Stimulated activated CD4-positive, alpha-beta T cell treated with anti-CD3 and anti-CD28 coated beads, TNF-alpha, amount 100 ng/mL, for 48 hours (primary cell): ENCODE measurements at regions not wholly inside any gene's neighbourhood (a gene's known extent, or its start where the extent isn't known, plus 50 kb on each side); places are given as distances from the start of the nearest gene placed in this dataset.
"Not testable (repeated sequence)": the region's sequence is repeated elsewhere in the genome, so short reads cannot be mapped to it uniquely, and the experiment has no call there.

Experiments
- DNase-seq, 3 donors: peaks; one replicate each; pipeline ENCODE4 v3.0.0-alpha.2; 2020; ENCODE audit warnings: low read depth in 3 of 3

- DNase-seq = not testable (repeated sequence)
Measured at GRCh38 chr5:100379254-100379858, 155.8 kb upstream of the FAM174A start.

GRCh38 chr5:100364757-100365478 lies 170.3 kb upstream of the FAM174A start:
- not testable (repeated sequence) for DNase-seq

- not testable (repeated sequence) for DNase-seq
Measured at GRCh38 chr5:100364343-100364742, 170.8 kb upstream of the FAM174A start.

GRCh38 chr5:100359998-100360397 lies 175.2 kb upstream of the FAM174A start:
- DNase-seq = not testable (repeated sequence)

- DNase-seq = not testable (repeated sequence)
Measured at GRCh38 chr5:100346269-100346668, 188.9 kb upstream of the FAM174A start.

GRCh38 chr5:100341485-100341884 lies 193.7 kb upstream of the FAM174A start:
- not testable (repeated sequence) for DNase-seq

- no peak for DNase-seq
Measured at GRCh38 chr5:100322483-100322882, 212.7 kb upstream of the FAM174A start.

- DNase-seq = no peak
Measured at GRCh38 chr5:100319885-100320284, 215.3 kb upstream of the FAM174A start.

- DNase-seq = no peak
Measured at GRCh38 chr5:100313657-100314056, 221.5 kb upstream of the FAM174A start.

GRCh38 chr5:100311806-100312205 lies 223.4 kb upstream of the FAM174A start:
- no peak for DNase-seq

GRCh38 chr5:100306000-100306399 lies 229.2 kb upstream of the FAM174A start:
- no peak for DNase-seq

GRCh38 chr5:100303216-100303615 lies 232.0 kb upstream of the FAM174A start:
- DNase-seq = no peak

- DNase-seq = no peak
Measured at GRCh38 chr5:100299261-100299660, 235.9 kb upstream of the FAM174A start.

GRCh38 chr5:100276071-100276470 lies 259.1 kb upstream of the FAM174A start:
- no peak for DNase-seq

- no peak for DNase-seq
Measured at GRCh38 chr5:100275631-100276030, 259.5 kb upstream of the FAM174A start.

- DNase-seq = no peak
Measured at GRCh38 chr5:100273846-100274580, 261.2 kb upstream of the FAM174A start.

GRCh38 chr5:100270023-100270771 lies 265.0 kb upstream of the FAM174A start:
- no peak for DNase-seq

- DNase-seq = no peak
Measured at GRCh38 chr5:100260968-100261367, 274.2 kb upstream of the FAM174A start.

- DNase-seq = no peak
Measured at GRCh38 chr5:100252944-100253343, 282.2 kb upstream of the FAM174A start.

- no peak for DNase-seq
Measured at GRCh38 chr5:100252037-100252436, 283.1 kb upstream of the FAM174A start.

- no peak for DNase-seq
Measured at GRCh38 chr5:100249884-100250269, 285.3 kb upstream of the FAM174A start.
